Activated CD4-positive, alpha-beta T cell treated with anti-CD3 and anti-CD28 coated beads, Interleukin-2, amount 10 ng/mL, durations not matched to agents 7 days and 5 days (primary cell): ENCODE measurements at regions not wholly inside any gene's neighbourhood (a gene's known extent, or its start where the extent isn't known, plus 50 kb on each side); places are given as distances from the start of the nearest gene placed in this dataset.
"Not testable (repeated sequence)": the region's sequence is repeated elsewhere in the genome, so short reads cannot be mapped to it uniquely, and the experiment has no call there.

ENCODE experiments used
- CTCF ChIA-PET: fragments of 350-600 bp; sonication (Branson Sonifier 250); formaldehyde crosslinking; loops from one replicate; lab custom pipeline; 2021; ENCODE audit warnings: antibody characterized with exemption; lab: Charles Lee
- POLR2A ChIA-PET: fragments of 350-600 bp; sonication (Branson Sonifier 250); formaldehyde crosslinking; loops from one replicate; lab custom pipeline; 2021; ENCODE audit warnings: antibody characterized with exemption; lab: Charles Lee
- DNase-seq: peaks from one replicate; pipeline ENCODE4 v3.0.0-alpha.2; 2020
- H3K27ac Mint-ChIP-seq: one replicate; pipeline ENCODE4 v1.8.0; 2021; ENCODE audit warnings: mild to moderate bottlenecking, moderate library complexity, mixed read lengths
- H3K27me3 Mint-ChIP-seq: one replicate; pipeline ENCODE4 v1.8.0; 2021; ENCODE audit warnings: mixed read lengths
- H3K36me3 Mint-ChIP-seq: one replicate; pipeline ENCODE4 v1.8.0; 2021; ENCODE audit warnings: low read depth, mixed read lengths
- H3K4me1 Mint-ChIP-seq: one replicate; pipeline ENCODE4 v1.8.0; 2021; ENCODE audit warnings: mixed read lengths
- H3K4me3 Mint-ChIP-seq: one replicate; pipeline ENCODE4 v1.8.0; 2021; ENCODE audit warnings: mild to moderate bottlenecking, moderate library complexity, mixed read lengths
- H3K9me3 Mint-ChIP-seq: one replicate; pipeline ENCODE4 v1.8.0; 2021; ENCODE audit warnings: mixed read lengths

DNA sequence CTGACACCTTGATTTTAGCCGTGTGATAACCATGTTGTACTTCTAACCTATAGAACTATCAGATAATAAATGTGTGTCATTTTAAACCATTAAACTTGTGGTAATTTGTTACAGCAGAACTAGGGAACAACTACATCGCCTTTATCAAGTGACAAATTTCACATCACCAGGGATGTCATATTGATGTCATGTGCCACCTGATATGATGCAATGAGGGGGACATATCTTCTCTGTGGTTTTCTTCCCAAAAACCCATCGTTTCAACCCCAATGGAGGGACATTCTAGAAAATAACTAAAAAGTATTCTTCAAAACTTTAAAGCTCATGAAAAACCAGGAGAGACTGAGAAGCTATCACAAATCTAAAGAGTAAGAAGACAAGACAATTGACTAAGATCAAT, 212.2 kb downstream of the ETV1 start:
- Mint-ChIP-seq H3K4me1 (no peaks in the 10 kb centered on the region), H3K27ac (no peak overlapping the region), H3K27me3 (no peaks in the 10 kb centered on the region), H3K4me3 (no peak overlapping the region), H3K36me3 (no peaks in the 10 kb centered on the region), H3K9me3 (no peaks in the 10 kb centered on the region)
- DNase-seq: no peak
- ChIA-PET POLR2A (no interaction called here), CTCF (no interaction called here)

DNA sequence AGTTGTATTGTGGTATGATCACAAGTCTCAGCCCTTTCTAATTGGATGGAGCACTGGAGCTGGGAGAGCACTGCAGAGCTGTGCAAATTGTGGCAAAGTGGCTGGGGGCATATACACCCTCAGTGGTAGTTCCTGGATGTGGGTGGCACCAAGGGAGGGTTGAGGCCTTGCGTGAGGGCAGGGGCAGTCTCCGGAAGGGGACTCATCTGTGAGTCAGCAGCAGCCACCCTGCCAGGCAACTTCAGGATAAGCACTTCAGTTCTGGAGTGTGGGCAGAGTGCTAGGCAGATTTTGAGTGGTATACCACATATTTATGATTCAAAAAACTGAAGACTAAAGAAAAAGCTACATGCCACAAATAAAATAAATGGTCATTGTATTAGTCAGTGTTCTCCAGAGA, 210.5 kb downstream of the ETV1 start:
- H3K27ac Mint-ChIP-seq: no peak overlapping the region
- H3K4me3 Mint-ChIP-seq: no peak overlapping the region
- no peak for DNase-seq
- H3K4me1 Mint-ChIP-seq: no peaks in the 10 kb centered on the region
- H3K36me3 Mint-ChIP-seq: no peaks in the 10 kb centered on the region
- H3K9me3 Mint-ChIP-seq: no peaks in the 10 kb centered on the region
- POLR2A ChIA-PET: no interaction called here
- H3K27me3 Mint-ChIP-seq: no peaks in the 10 kb centered on the region
- CTCF ChIA-PET: no interaction called here

DNA sequence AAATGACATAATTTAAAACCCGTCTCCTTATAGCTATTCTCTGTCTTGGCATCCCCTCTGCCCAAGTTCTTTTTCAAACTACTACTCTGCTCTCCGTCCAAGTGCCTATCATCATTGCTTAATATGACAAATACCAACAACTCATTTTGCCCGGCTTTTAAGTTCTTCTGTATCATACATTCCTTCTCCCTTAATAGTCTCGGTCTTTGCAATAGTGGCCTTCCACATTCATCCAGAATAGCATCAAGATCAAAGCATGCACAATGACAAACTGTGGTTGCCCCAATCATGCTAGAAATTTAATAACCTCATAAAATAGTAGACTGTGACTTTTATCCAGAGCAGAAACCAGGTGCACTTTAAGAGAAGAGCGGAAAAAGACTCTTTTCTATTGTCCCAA, 198.9 kb downstream of the ETV1 start:
- no peak for DNase-seq
- Mint-ChIP-seq H3K36me3 (no peaks in the 10 kb centered on the region), H3K27me3 (no peaks in the 10 kb centered on the region), H3K4me1 (no peaks in the 10 kb centered on the region), H3K27ac (no peak overlapping the region), H3K4me3 (no peak overlapping the region), H3K9me3 (peaks cover 3% of the 10 kb centered on the region)
- ChIA-PET CTCF (interaction anchor here (0.7 kb wide), 1 partner anchor 356 kb away, joined by 3 read pairs; no protein-coding TSS in a partner anchor), POLR2A (no interaction called here)

DNA sequence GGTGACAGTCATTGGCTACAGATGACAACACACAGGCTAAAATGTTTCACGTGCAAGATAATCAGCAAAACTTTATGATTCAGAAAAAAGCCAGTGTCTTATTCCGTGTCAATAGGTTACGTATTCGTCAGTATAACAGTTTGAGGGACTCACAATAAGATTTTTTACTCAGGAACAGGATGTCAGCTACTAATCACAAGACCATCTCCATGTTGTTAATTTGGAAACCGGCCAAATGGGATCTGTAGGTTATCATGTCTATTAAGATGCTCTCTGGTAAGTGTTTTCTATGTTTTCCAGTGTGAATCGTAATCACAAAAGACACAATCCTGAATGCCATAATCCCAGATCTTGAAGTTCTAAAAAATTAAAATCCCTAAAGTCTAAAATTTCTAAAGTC, 197.3 kb downstream of the ETV1 start:
- H3K27me3 Mint-ChIP-seq: no peaks in the 10 kb centered on the region
- peaks cover 3% of the 10 kb centered on the region for H3K9me3 Mint-ChIP-seq
- no peaks in the 10 kb centered on the region for H3K4me1 Mint-ChIP-seq
- H3K4me3 Mint-ChIP-seq: no peak overlapping the region
- ChIA-PET CTCF (no interaction called here), POLR2A (no interaction called here)
- no peak for DNase-seq
- H3K36me3 Mint-ChIP-seq: no peaks in the 10 kb centered on the region
- H3K27ac Mint-ChIP-seq: no peak overlapping the region

DNA sequence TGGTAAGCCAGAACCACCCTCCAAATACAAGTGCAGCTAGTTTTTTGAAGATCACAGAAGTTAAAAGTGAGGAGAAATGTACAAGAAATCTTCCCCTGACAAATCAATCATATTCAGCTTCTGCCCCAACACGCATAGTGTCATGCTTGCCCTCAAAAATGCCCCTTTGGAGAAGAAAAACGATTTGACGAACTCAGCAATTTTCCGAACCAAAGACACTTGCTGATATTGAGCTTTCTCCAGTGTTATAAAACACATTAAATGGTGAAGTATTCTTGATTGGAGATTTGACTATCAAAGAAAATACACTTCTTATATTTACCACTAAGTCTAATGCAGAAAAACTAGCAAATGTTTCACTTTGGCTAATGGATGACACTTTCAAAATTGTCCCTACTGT, 195.5 kb downstream of the ETV1 start:
- Mint-ChIP-seq H3K4me1 (no peaks in the 10 kb centered on the region), H3K36me3 (no peaks in the 10 kb centered on the region), H3K4me3 (no peak overlapping the region), H3K9me3 (peaks cover 4% of the 10 kb centered on the region), H3K27ac (no peak overlapping the region), H3K27me3 (no peaks in the 10 kb centered on the region)
- no peak for DNase-seq
- ChIA-PET CTCF (no interaction called here), POLR2A (no interaction called here)

DNA sequence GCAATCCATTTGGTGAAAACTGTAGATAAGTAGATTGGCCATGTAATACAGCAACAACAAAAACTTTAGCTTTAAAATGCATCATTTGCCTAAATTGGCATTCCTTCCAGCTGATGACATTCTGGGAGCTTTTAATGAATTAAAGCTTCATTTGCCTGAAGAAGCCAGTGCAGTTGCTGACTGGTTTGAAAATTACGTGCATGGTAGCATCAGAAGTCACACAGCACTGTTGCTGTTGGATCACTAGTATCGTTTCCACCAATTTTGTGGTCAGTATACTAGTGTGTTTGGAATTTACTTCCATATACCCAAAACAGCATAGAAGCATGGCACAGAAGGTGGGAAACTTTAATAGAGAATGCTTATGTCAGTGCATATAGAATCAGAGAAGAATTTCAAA, 194.9 kb downstream of the ETV1 start:
- Mint-ChIP-seq H3K4me3 (no peak overlapping the region), H3K4me1 (no peaks in the 10 kb centered on the region), H3K27me3 (no peaks in the 10 kb centered on the region), H3K36me3 (no peaks in the 10 kb centered on the region), H3K27ac (no peak overlapping the region), H3K9me3 (peaks cover 4% of the 10 kb centered on the region)
- ChIA-PET POLR2A (no interaction called here), CTCF (no interaction called here)
- DNase-seq: no peak

DNA sequence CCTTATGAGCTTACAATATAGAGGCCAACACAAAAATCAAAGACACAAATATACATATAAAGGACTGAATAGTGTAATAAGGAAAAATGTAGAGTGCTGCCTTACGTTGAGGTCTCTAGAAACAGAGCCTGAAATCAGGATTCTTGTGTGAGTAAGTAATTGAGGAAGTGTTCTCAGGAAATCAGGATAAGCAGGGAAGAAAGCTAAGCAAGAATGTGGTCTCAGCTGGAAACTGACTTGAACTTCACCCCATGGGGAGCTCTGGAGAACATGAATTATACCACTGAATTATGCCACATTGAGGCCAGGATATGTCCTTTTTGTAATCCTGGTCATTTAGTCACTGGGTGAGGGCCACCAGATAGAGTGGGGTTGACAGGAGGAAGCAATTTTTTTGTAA, 191.9 kb downstream of the ETV1 start:
- Mint-ChIP-seq H3K27me3 (no peaks in the 10 kb centered on the region), H3K4me3 (no peak overlapping the region), H3K4me1 (no peaks in the 10 kb centered on the region), H3K27ac (no peak overlapping the region), H3K9me3 (peaks cover 2% of the 10 kb centered on the region), H3K36me3 (no peaks in the 10 kb centered on the region)
- DNase-seq: no peak
- POLR2A ChIA-PET: no interaction called here
- CTCF ChIA-PET: no interaction called here

DNA sequence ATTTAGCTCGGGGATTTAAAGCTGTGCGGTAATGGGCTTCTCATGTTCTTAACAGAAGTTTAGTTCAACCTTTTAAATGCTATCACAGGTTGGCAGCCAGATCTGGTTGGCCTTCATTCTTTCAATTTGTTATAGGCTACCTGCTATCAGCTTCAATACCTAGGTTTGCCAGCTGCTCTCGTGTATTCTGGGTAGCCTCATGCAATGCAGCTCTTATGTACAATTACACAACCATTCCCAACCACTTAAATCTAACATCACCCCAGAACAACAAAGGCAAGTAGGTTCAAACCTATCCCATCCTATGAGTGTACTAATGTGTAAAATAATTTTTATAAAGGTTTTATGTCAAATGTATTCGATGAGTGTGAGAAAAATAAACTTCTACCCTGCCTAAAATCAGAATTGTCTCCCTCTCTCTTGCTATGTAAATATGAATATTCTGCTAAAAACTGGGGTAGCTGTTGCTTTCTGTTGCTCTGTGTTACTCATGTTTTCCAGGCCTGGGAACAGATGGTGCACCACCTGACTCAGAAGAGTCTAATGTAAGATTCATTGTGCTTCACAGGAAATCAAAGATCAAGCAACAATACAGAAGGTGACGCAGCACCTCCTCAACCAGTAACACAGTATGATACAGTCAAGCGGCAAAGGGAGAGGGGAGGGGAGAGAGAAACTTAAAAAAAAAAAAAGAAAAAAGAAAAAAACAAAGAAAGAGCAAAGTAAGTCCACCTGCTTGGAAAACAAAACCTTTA, 188.6 kb downstream of the ETV1 start:
- Mint-ChIP-seq H3K27me3 (no peaks in the 10 kb centered on the region), H3K4me1 (no peaks in the 10 kb centered on the region), H3K4me3 (no peak overlapping the region), H3K9me3 (peaks cover 17% of the 10 kb centered on the region), H3K36me3 (no peaks in the 10 kb centered on the region), H3K27ac (no peak overlapping the region)
- ChIA-PET POLR2A (no interaction called here), CTCF (no interaction called here)
- DNase-seq: no peak

DNA sequence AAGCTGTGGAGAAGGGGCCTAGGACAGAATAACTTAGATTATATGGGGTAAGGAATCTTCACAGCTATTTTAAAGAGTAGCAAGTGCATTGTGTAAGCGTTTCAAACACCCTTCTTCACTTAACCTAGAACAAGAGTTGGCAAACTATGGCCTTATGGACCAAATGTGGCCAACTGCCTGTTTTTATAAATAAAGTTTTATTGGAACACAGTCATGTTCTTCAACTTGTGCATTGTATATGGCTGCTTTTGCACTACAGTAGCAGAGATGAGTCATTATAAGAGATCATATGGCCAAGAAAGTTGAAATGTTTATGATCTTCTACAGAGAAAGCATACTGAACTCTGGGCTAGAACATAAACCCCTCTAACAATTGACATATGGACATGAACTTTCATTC, 187.8 kb downstream of the ETV1 start:
- no peak overlapping the region for H3K4me3 Mint-ChIP-seq
- no peak overlapping the region for H3K27ac Mint-ChIP-seq
- DNase-seq: no peak
- no peaks in the 10 kb centered on the region for H3K36me3 Mint-ChIP-seq
- H3K9me3 Mint-ChIP-seq: peaks cover 20% of the 10 kb centered on the region
- H3K27me3 Mint-ChIP-seq: no peaks in the 10 kb centered on the region
- H3K4me1 Mint-ChIP-seq: no peaks in the 10 kb centered on the region
- CTCF ChIA-PET: no interaction called here
- POLR2A ChIA-PET: no interaction called here

DNA sequence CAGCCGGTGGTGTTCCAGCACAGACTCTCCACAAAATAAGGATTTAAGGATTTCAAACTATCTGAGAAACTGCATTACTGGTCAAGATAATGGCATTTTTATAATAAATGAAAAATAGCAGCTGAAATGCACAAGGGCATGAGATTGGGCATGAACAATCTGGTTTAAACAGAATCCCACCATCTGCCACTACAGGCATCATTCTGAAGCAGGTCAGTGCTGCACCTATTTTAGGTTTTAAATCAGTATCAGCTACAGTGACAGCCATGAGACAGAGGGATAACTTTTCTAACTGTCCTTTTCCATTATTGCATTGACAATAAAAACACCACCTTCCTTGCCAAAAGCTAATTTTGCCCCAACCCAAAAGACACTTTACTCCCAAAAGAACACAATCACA, 186.8 kb downstream of the ETV1 start:
- DNase-seq: no peak
- H3K4me3 Mint-ChIP-seq: no peak overlapping the region
- no peaks in the 10 kb centered on the region for H3K36me3 Mint-ChIP-seq
- H3K9me3 Mint-ChIP-seq: peaks cover 18% of the 10 kb centered on the region
- ChIA-PET CTCF (no interaction called here), POLR2A (no interaction called here)
- H3K27me3 Mint-ChIP-seq: no peaks in the 10 kb centered on the region
- no peak overlapping the region for H3K27ac Mint-ChIP-seq
- H3K4me1 Mint-ChIP-seq: no peaks in the 10 kb centered on the region

DNA sequence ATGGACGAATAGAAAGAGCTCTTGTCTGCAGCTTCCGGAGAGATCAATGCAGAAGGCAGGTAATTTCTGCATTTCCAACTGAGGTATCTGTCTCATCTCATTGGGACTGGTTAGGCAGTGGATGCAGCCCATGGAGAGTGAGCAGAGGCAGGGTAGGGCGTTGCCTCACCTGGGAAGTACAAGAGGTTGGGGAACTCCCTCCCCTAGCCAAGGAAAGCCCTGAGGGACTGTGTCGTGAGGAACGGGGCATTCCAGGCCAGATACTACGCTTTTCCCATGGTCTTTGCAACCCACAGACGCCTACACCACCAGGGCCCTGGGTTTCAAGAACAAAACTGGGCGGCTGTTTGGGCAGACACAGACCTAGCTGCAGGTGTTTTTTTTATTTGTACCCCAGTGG, 186.3 kb downstream of the ETV1 start:
- H3K4me3 Mint-ChIP-seq: no peak overlapping the region
- no peaks in the 10 kb centered on the region for H3K36me3 Mint-ChIP-seq
- no peaks in the 10 kb centered on the region for H3K4me1 Mint-ChIP-seq
- no peaks in the 10 kb centered on the region for H3K27me3 Mint-ChIP-seq
- ChIA-PET CTCF (no interaction called here), POLR2A (no interaction called here)
- peaks cover 18% of the 10 kb centered on the region for H3K9me3 Mint-ChIP-seq
- H3K27ac Mint-ChIP-seq: no peak overlapping the region
- DNase-seq: no peak

DNA sequence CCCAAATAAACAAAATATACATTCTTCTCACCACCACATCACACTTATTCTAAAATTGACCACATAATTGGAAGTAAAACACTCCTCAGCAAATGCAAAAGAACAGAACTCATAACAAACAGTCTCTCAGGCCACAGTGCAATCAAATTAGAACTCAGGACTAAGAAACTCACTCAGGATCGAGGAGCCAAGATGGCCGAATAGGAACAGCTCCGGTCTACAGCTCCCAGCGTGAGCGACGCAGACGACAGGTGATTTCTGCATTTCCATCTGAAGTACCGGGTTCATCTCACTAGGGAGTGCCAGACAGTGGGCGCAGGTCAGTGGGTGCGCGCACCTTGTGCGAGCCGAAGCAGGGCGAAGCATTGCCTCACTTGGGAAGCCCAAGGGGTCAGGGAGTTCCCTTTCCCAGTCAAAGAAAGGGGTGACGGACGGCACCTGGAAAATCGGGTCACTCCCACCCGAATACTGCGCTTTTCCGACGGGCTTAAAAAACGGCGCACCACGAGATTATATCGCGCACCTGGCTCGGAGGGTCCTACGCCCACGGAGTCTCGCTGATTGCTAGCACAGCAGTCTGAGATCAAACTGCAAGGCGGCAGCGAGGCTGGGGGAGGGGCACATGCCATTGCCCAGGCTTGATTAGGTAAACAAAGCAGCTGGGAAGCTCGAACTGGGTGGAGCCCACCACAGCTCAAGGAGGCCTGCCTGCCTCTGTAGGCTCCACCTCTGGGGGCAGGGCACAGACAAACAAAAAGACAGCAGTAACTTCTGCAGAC, 183.2 kb downstream of the ETV1 start:
- POLR2A ChIA-PET, H3K4me3 Mint-ChIP-seq, H3K36me3 Mint-ChIP-seq, DNase-seq, H3K27me3 Mint-ChIP-seq, H3K27ac Mint-ChIP-seq, H3K4me1 Mint-ChIP-seq, CTCF ChIA-PET: not testable (repeated sequence)
- H3K9me3 Mint-ChIP-seq: peaks cover 18% of the 10 kb centered on the region

DNA sequence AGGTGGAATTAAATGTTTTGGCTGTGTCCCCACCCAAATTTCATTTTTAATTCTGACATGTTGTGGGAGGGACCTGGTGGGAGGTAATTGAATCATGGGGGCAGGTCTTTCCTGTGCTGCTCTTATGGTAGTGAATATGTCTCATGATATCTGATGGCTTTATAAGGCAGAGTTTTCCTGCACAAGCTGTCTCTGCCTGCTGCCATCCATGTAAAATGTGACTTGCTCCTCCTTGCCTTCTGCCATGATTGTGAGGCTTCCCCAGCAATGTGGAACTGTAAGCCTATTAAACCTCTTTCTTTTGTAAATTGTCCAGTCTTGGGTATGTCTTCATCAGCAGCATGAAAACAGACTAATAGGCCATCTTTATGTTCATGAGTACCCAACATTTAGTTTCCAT, 172.2 kb downstream of the ETV1 start:
- POLR2A ChIA-PET, H3K4me3 Mint-ChIP-seq, DNase-seq, H3K27me3 Mint-ChIP-seq, CTCF ChIA-PET, H3K36me3 Mint-ChIP-seq, H3K27ac Mint-ChIP-seq, H3K4me1 Mint-ChIP-seq: not testable (repeated sequence)
- peaks cover 18% of the 10 kb centered on the region for H3K9me3 Mint-ChIP-seq
